SU-DHL-6 (cell line): ENCODE measurements at regions not wholly inside any gene's neighbourhood (a gene's known extent, or its start where the extent isn't known, plus 50 kb on each side); places are given as distances from the start of the nearest gene placed in this dataset.

Experiments
- H2AFZ ChIP-seq: fragments of 200-600 bp; sonication (generic); 2 replicates; pipeline ENCODE4 v1.6.1; 2014; ENCODE audit warnings: low read depth, mild to moderate bottlenecking, moderate library complexity, mixed read lengths, antibody characterized with exemption, low read length; ENCODE audit not compliant: severe bottlenecking
- H3F3A ChIP-seq: fragments of 200-600 bp; shearing (Covaris generic); 2 replicates; pipeline ENCODE4 v1.6.0; 2016; ENCODE audit warnings: antibody characterized with exemption, mild to moderate bottlenecking; ENCODE audit not compliant: insufficient read depth
- H3K27ac ChIP-seq: fragments of 200-600 bp; sonication (generic); 2 replicates; pipeline ENCODE4 v1.5.1; 2016; ENCODE audit warnings: low read depth, mild to moderate bottlenecking, low read length, moderate library complexity, mixed read lengths
- H3K27me3 ChIP-seq: fragments of 200-600 bp; sonication (generic), shearing (Covaris generic); 2 replicates; pipeline ENCODE4 v1.6.0; 2014; ENCODE audit warnings: mild to moderate bottlenecking, low read length
- H3K36me3 ChIP-seq: fragments of 200-600 bp; sonication (generic); 2 replicates; pipeline ENCODE4 v1.6.1; 2014; ENCODE audit warnings: mild to moderate bottlenecking, low read length, mixed read lengths
- H3K4me2 ChIP-seq: fragments of 300-600, 200-600 bp; shearing (Covaris generic), sonication (generic); 2 replicates; pipeline ENCODE4 v1.6.0; 2014; ENCODE audit warnings: low read length, low read depth, mild to moderate bottlenecking; ENCODE audit not compliant: poor library complexity, severe bottlenecking
- H3K4me3 ChIP-seq: fragments of 200-600 bp; sonication (generic); 2 replicates; pipeline ENCODE4 v1.5.1; 2014; ENCODE audit warnings: antibody characterized with exemption, low read length, mild to moderate bottlenecking, mixed read lengths; ENCODE audit not compliant: insufficient read depth, poor library complexity, severe bottlenecking
- H3K79me2 ChIP-seq: fragments of 200-600 bp; sonication (generic); 2 replicates; pipeline ENCODE4 v1.6.1; 2014; ENCODE audit warnings: mild to moderate bottlenecking, low read length, moderate library complexity; ENCODE audit not compliant: insufficient read depth
- H3K9ac ChIP-seq: fragments of 200-600 bp; sonication (generic); 2 replicates; pipeline ENCODE4 v1.7.0; 2014; ENCODE audit warnings: mild to moderate bottlenecking, low read length
- H3K9me2 ChIP-seq: fragments of 200-600 bp; sonication (generic); replicated peaks from 2 replicates; pipeline ENCODE4 v1.6.1; 2014; ENCODE audit warnings: low read length; ENCODE audit not compliant: insufficient read depth
- H3K9me3 ChIP-seq: fragments of 200-600 bp; sonication (generic); 2 replicates; pipeline ENCODE4 v1.6.1; 2014; ENCODE audit warnings: low read length, mixed read lengths; ENCODE audit not compliant: insufficient read depth
- H4K20me1 ChIP-seq: fragments of 200-600 bp; sonication (generic); 2 replicates; pipeline ENCODE4 v1.6.1; 2014; ENCODE audit warnings: low read depth, mild to moderate bottlenecking, antibody characterized with exemption, low read length, moderate library complexity, mixed read lengths
- CTCF ChIP-seq: fragments of 200-600 bp; sonication (generic); IDR thresholded peaks from one replicate; pipeline ENCODE4 v1.5.1; 2017; ENCODE audit warnings: antibody characterized with exemption, mild to moderate bottlenecking, low read length, moderate library complexity; ENCODE audit not compliant: insufficient read depth, poor library complexity, severe bottlenecking
- EZH2phosphoT487 ChIP-seq: fragments of 200-600 bp; sonication (generic), shearing (Covaris generic); conservative IDR thresholded peaks from 2 replicates; pipeline ENCODE4 v1.6.1; 2018; ENCODE audit warnings: mild to moderate bottlenecking, antibody characterized with exemption, low read length, moderate library complexity, mixed read lengths

GRCh38 chr12:110992909-110993308, 72.5 kb upstream of the MYL2 start:
- H4K20me1 ChIP-seq, result no peaks in the 10 kb centered on the region
- H3K79me2 ChIP-seq, result no peaks in the 10 kb centered on the region
- no peak overlapping the region for H3K4me3 ChIP-seq
- H3K9me3 ChIP-seq, result peaks cover 11% of the 10 kb centered on the region; the same call in 1 of the 2 replicates
- H2AFZ ChIP-seq, result no peak overlapping the region
- H3K4me2 ChIP-seq, result no peak overlapping the region
- H3K27ac ChIP-seq, result no peak overlapping the region
- H3K36me3 ChIP-seq, result no peaks in the 10 kb centered on the region
- H3K27me3 ChIP-seq, result no peaks in the 10 kb centered on the region
- no peaks in the 10 kb centered on the region for H3K9me2 ChIP-seq
- no peaks in the 10 kb centered on the region for H3F3A ChIP-seq
- no peak for TF ChIP-seq EZH2phosphoT487
- TF ChIP-seq CTCF, result no peak
- H3K9ac ChIP-seq, result no peak overlapping the region

GRCh38 chr12:110983811-110984210, 63.4 kb upstream of the MYL2 start:
- no peak overlapping the region for H2AFZ ChIP-seq
- no peak overlapping the region for H3K4me2 ChIP-seq
- no peaks in the 10 kb centered on the region for H3F3A ChIP-seq
- H3K9me3 ChIP-seq, result no peaks in the 10 kb centered on the region
- no peaks in the 10 kb centered on the region for H3K9me2 ChIP-seq
- H3K27me3 ChIP-seq, result no peaks in the 10 kb centered on the region
- TF ChIP-seq CTCF (no peak), EZH2phosphoT487 (no peak)
- no peaks in the 10 kb centered on the region for H4K20me1 ChIP-seq
- H3K27ac ChIP-seq, result no peak overlapping the region
- H3K9ac ChIP-seq, result no peak overlapping the region
- H3K79me2 ChIP-seq, result no peaks in the 10 kb centered on the region
- no peaks in the 10 kb centered on the region for H3K36me3 ChIP-seq
- H3K4me3 ChIP-seq, result no peak overlapping the region

GRCh38 chr12:110972866-110973265, 52.5 kb upstream of the MYL2 start:
- no peaks in the 10 kb centered on the region for H3K79me2 ChIP-seq
- no peak overlapping the region for H3K27ac ChIP-seq
- no peak overlapping the region for H2AFZ ChIP-seq
- H3F3A ChIP-seq, result no peaks in the 10 kb centered on the region
- H3K4me2 ChIP-seq, result no peak overlapping the region
- no peaks in the 10 kb centered on the region for H3K36me3 ChIP-seq
- H3K9ac ChIP-seq, result no peak overlapping the region
- no peaks in the 10 kb centered on the region for H3K9me2 ChIP-seq
- H3K9me3 ChIP-seq, result no peaks in the 10 kb centered on the region
- H3K4me3 ChIP-seq, result no peak overlapping the region
- no peaks in the 10 kb centered on the region for H4K20me1 ChIP-seq
- TF ChIP-seq CTCF (no peak), EZH2phosphoT487 (no peak)
- no peaks in the 10 kb centered on the region for H3K27me3 ChIP-seq
